ENCODE measurements at regions not wholly inside any gene's neighbourhood (a gene's known extent, or its start where the extent isn't known, plus 50 kb on each side); places are given as distances from the start of the nearest gene placed in this dataset.

- H3K36me3 ChIP-seq (ENCODE audit: insufficient read depth, low read length): no peaks in the 10 kb centered on the region
- peaks cover 5% of the 10 kb centered on the region for H3K4me1 ChIP-seq (ENCODE audit: insufficient read depth, low read length)
- H3K9me3 ChIP-seq (ENCODE audit: low read length): peaks cover 9% of the 10 kb centered on the region
- H3K4me3 ChIP-seq (ENCODE audit: low read length): no peak overlapping the region
- no peaks in the 10 kb centered on the region for H3K27me3 ChIP-seq (ENCODE audit: insufficient read depth, low read length)
- H2AFZ ChIP-seq (ENCODE audit: low read depth, low read length): no peak overlapping the region
These were observed 142.9 kb upstream of the SPACA7 start for GRCh38 chr13:112233256-112233655.

GRCh38 chr13:112233716-112234115 is 142.4 kb upstream of the SPACA7 start:
- Histone ChIP-seq H2AFZ (ENCODE audit: low read depth, low read length) (no peak overlapping the region), H3K4me1 (ENCODE audit: insufficient read depth, low read length) (peaks cover 5% of the 10 kb centered on the region), H3K27me3 (ENCODE audit: insufficient read depth, low read length) (no peaks in the 10 kb centered on the region), H3K9me3 (ENCODE audit: low read length) (peaks cover 11% of the 10 kb centered on the region), H3K36me3 (ENCODE audit: insufficient read depth, low read length) (no peaks in the 10 kb centered on the region), H3K4me3 (ENCODE audit: low read length) (no peak overlapping the region)

- no peak overlapping the region for H2AFZ ChIP-seq (ENCODE audit: low read depth, low read length)
- no peaks in the 10 kb centered on the region for H3K27me3 ChIP-seq (ENCODE audit: insufficient read depth, low read length)
- peaks cover 11% of the 10 kb centered on the region for H3K9me3 ChIP-seq (ENCODE audit: low read length)
- no peaks in the 10 kb centered on the region for H3K36me3 ChIP-seq (ENCODE audit: insufficient read depth, low read length)
- no peak overlapping the region for H3K4me3 ChIP-seq (ENCODE audit: low read length)
- H3K4me1 ChIP-seq (ENCODE audit: insufficient read depth, low read length): peaks cover 5% of the 10 kb centered on the region
These were observed 141.9 kb upstream of the SPACA7 start for GRCh38 chr13:112234131-112234875.

- Histone ChIP-seq H3K36me3 (ENCODE audit: insufficient read depth, low read length) (no peaks in the 10 kb centered on the region), H3K4me3 (ENCODE audit: low read length) (no peak overlapping the region), H3K27me3 (ENCODE audit: insufficient read depth, low read length) (no peaks in the 10 kb centered on the region), H2AFZ (ENCODE audit: low read depth, low read length) (no peak overlapping the region), H3K9me3 (ENCODE audit: low read length) (peaks cover 14% of the 10 kb centered on the region), H3K4me1 (ENCODE audit: insufficient read depth, low read length) (no peaks in the 10 kb centered on the region)
These were observed 140.1 kb upstream of the SPACA7 start for GRCh38 chr13:112236016-112236415.

- Histone ChIP-seq H3K4me3 (ENCODE audit: low read length) (no peak overlapping the region), H3K9me3 (ENCODE audit: low read length) (peaks cover 14% of the 10 kb centered on the region), H3K27me3 (ENCODE audit: insufficient read depth, low read length) (no peaks in the 10 kb centered on the region), H3K4me1 (ENCODE audit: insufficient read depth, low read length) (no peaks in the 10 kb centered on the region), H3K36me3 (ENCODE audit: insufficient read depth, low read length) (no peaks in the 10 kb centered on the region), H2AFZ (ENCODE audit: low read depth, low read length) (no peak overlapping the region)
These were observed 139.5 kb upstream of the SPACA7 start for GRCh38 chr13:112236539-112237197.

GRCh38 chr13:112238436-112238995 is 137.6 kb upstream of the SPACA7 start:
- Histone ChIP-seq H2AFZ (ENCODE audit: low read depth, low read length) (no peak overlapping the region), H3K9me3 (ENCODE audit: low read length) (peaks cover 14% of the 10 kb centered on the region), H3K27me3 (ENCODE audit: insufficient read depth, low read length) (no peaks in the 10 kb centered on the region), H3K36me3 (ENCODE audit: insufficient read depth, low read length) (no peaks in the 10 kb centered on the region), H3K4me1 (ENCODE audit: insufficient read depth, low read length) (no peaks in the 10 kb centered on the region), H3K4me3 (ENCODE audit: low read length) (no peak overlapping the region)

- H3K4me3 ChIP-seq (ENCODE audit: low read length): no peak overlapping the region
- H3K36me3 ChIP-seq (ENCODE audit: insufficient read depth, low read length): no peaks in the 10 kb centered on the region
- no peaks in the 10 kb centered on the region for H3K27me3 ChIP-seq (ENCODE audit: insufficient read depth, low read length)
- peaks cover 11% of the 10 kb centered on the region for H3K9me3 ChIP-seq (ENCODE audit: low read length)
- no peaks in the 10 kb centered on the region for H3K4me1 ChIP-seq (ENCODE audit: insufficient read depth, low read length)
- no peak overlapping the region for H2AFZ ChIP-seq (ENCODE audit: low read depth, low read length)
These were observed 136.1 kb upstream of the SPACA7 start for GRCh38 chr13:112240076-112240475.

- Histone ChIP-seq H3K27me3 (ENCODE audit: insufficient read depth, low read length) (no peaks in the 10 kb centered on the region), H3K36me3 (ENCODE audit: insufficient read depth, low read length) (no peaks in the 10 kb centered on the region), H3K4me1 (ENCODE audit: insufficient read depth, low read length) (no peaks in the 10 kb centered on the region), H3K4me3 (ENCODE audit: low read length) (no peak overlapping the region), H2AFZ (ENCODE audit: low read depth, low read length) (no peak overlapping the region), H3K9me3 (ENCODE audit: low read length) (peaks cover 11% of the 10 kb centered on the region)
These were observed 134.9 kb upstream of the SPACA7 start for GRCh38 chr13:112241288-112241687.

GRCh38 chr13:112242777-112243176 is 133.4 kb upstream of the SPACA7 start:
- Histone ChIP-seq H2AFZ (ENCODE audit: low read depth, low read length) (no peak overlapping the region), H3K27me3 (ENCODE audit: insufficient read depth, low read length) (no peaks in the 10 kb centered on the region), H3K4me1 (ENCODE audit: insufficient read depth, low read length) (no peaks in the 10 kb centered on the region), H3K9me3 (ENCODE audit: low read length) (peaks cover 8% of the 10 kb centered on the region), H3K4me3 (ENCODE audit: low read length) (no peak overlapping the region), H3K36me3 (ENCODE audit: insufficient read depth, low read length) (no peaks in the 10 kb centered on the region)

- Histone ChIP-seq H3K4me3 (ENCODE audit: low read length) (no peak overlapping the region), H3K4me1 (ENCODE audit: insufficient read depth, low read length) (no peaks in the 10 kb centered on the region), H3K27me3 (ENCODE audit: insufficient read depth, low read length) (no peaks in the 10 kb centered on the region), H3K36me3 (ENCODE audit: insufficient read depth, low read length) (no peaks in the 10 kb centered on the region), H2AFZ (ENCODE audit: low read depth, low read length) (no peak overlapping the region), H3K9me3 (ENCODE audit: low read length) (peaks cover 3% of the 10 kb centered on the region)
These were observed 132.1 kb upstream of the SPACA7 start for GRCh38 chr13:112244061-112244460.

- no peaks in the 10 kb centered on the region for H3K4me1 ChIP-seq (ENCODE audit: insufficient read depth, low read length)
- H3K9me3 ChIP-seq (ENCODE audit: low read length): peaks cover under 1% of the 10 kb centered on the region
- H3K27me3 ChIP-seq (ENCODE audit: insufficient read depth, low read length): no peaks in the 10 kb centered on the region
- no peak overlapping the region for H3K4me3 ChIP-seq (ENCODE audit: low read length)
- H3K36me3 ChIP-seq (ENCODE audit: insufficient read depth, low read length): no peaks in the 10 kb centered on the region
- no peak overlapping the region for H2AFZ ChIP-seq (ENCODE audit: low read depth, low read length)
These were observed 131.5 kb upstream of the SPACA7 start for GRCh38 chr13:112244495-112245177.

- no peaks in the 10 kb centered on the region for H3K36me3 ChIP-seq (ENCODE audit: insufficient read depth, low read length)
- H3K4me1 ChIP-seq (ENCODE audit: insufficient read depth, low read length): no peaks in the 10 kb centered on the region
- H2AFZ ChIP-seq (ENCODE audit: low read depth, low read length): no peak overlapping the region
- no peak overlapping the region for H3K4me3 ChIP-seq (ENCODE audit: low read length)
- no peaks in the 10 kb centered on the region for H3K27me3 ChIP-seq (ENCODE audit: insufficient read depth, low read length)
- H3K9me3 ChIP-seq (ENCODE audit: low read length): no peaks in the 10 kb centered on the region
These were observed 130.9 kb upstream of the SPACA7 start for GRCh38 chr13:112245179-112245724.

GRCh38 chr13:112245989-112246388 is 130.2 kb upstream of the SPACA7 start:
- no peaks in the 10 kb centered on the region for H3K9me3 ChIP-seq (ENCODE audit: low read length)
- no peaks in the 10 kb centered on the region for H3K4me1 ChIP-seq (ENCODE audit: insufficient read depth, low read length)
- no peak overlapping the region for H2AFZ ChIP-seq (ENCODE audit: low read depth, low read length)
- no peaks in the 10 kb centered on the region for H3K27me3 ChIP-seq (ENCODE audit: insufficient read depth, low read length)
- H3K36me3 ChIP-seq (ENCODE audit: insufficient read depth, low read length): no peaks in the 10 kb centered on the region
- H3K4me3 ChIP-seq (ENCODE audit: low read length): no peak overlapping the region
